ENCODE measurements at regions not wholly inside any gene's neighbourhood (a gene's known extent, or its start where the extent isn't known, plus 50 kb on each side); places are given as distances from the start of the nearest gene placed in this dataset.

- TF ChIP-seq CTCF (IDR thresholded peaks at IDR 0.05 in 2 of 3, conservative IDR thresholded peaks at IDR 0.05 in 1 of 3; ENCODE audit: borderline replicate concordance in 1 of 3, insufficient read depth in 1 of 3, low read depth in 2 of 3, low read length in 2 of 3) (no peak), ZNF274 (IDR thresholded peaks at IDR 0.05; ENCODE audit: low read depth, low read length) (no peak)
These were observed 117.0 kb downstream of the PCDH7 start (continued) for GRCh38 chr4:30837131-30837539.

- no peaks in the 10 kb centered on the region for H3K36me3 ChIP-seq (ENCODE audit: control insufficient read depth in 1 of 2, insufficient read depth in 2 of 2, low read length in 2 of 2)
- no peak overlapping the region for H3K4me3 ChIP-seq (replicated peaks in 1 of 2; ENCODE audit: low read depth in 1 of 2, low read length in 2 of 2)
- no peak for ATAC-seq
- H4K20me1 ChIP-seq (ENCODE audit: insufficient read depth): no peaks in the 10 kb centered on the region
- H2AFZ ChIP-seq (ENCODE audit: low read depth, low read length, poor library complexity, severe bottlenecking): no peak overlapping the region
- H3K9ac ChIP-seq (ENCODE audit: low read length): peak overlapping the region; percentile 63
- H3K9me3 ChIP-seq (ENCODE audit: control insufficient read depth in 1 of 2, insufficient read depth in 1 of 2, low read depth in 1 of 2, low read length in 2 of 2): no peaks in the 10 kb centered on the region
- TF ChIP-seq YY1 (IDR thresholded peaks at IDR 0.05; ENCODE audit: extremely low read depth, insufficient replicate concordance, low read depth, low read length): no peak
- no peak for TF ChIP-seq ZBTB33 (IDR thresholded peaks at IDR 0.05; ENCODE audit: extremely low read depth, insufficient replicate concordance, low read length)
- TF ChIP-seq ZFX (IDR thresholded peaks at IDR 0.05): no peak
- no peak for TF ChIP-seq EZH2 (IDR thresholded peaks at IDR 0.05)
- TF ChIP-seq POLR2A (IDR thresholded peaks at IDR 0.05; ENCODE audit: borderline replicate concordance, extremely low read depth, insufficient read depth, insufficient read length): no peak
- no peak for DNase-seq (ENCODE audit: low read depth, low spot score)
- ChIA-PET CTCF (no interaction called here), RAD21 (ENCODE audit: low non-redundant PET in 1 of 2, low total read pairs in 2 of 2, uncharacterized antibody in 2 of 2, unreplicated experiment in 2 of 2) (no interaction called here), POLR2A (interaction anchor here (2.3 to 3.3 kb wide), 2 partner anchors 69 to 77 kb away, joined by 5 to 28 read pairs; no protein-coding TSS in a partner anchor)
- H3K79me2 ChIP-seq (ENCODE audit: insufficient read depth, low read length): peaks cover 98% of the 10 kb centered on the region
- H3K27ac ChIP-seq (ENCODE audit: low read depth, low read length): peak overlapping the region; percentile 100
- peaks cover 77 to 99% of the 10 kb centered on the region in 2 experiments for H3K4me1 ChIP-seq (ENCODE audit: control insufficient read depth in 1 of 2, insufficient read depth in 2 of 2, low read length in 2 of 2)
- H3K9me2 ChIP-seq (ENCODE audit: insufficient read depth): no peaks in the 10 kb centered on the region
- peak overlapping the region; percentile 41; the same call in 1 of the 2 replicates for H3K4me2 ChIP-seq (ENCODE audit: low read length)
- no TSS peak for BruUV-seq (replicated peaks)
- no peaks in the 10 kb centered on the region for H3K27me3 ChIP-seq (ENCODE audit: insufficient read depth, low read length)
- intact Hi-C loops (cut with micrococcal nuclease): loop anchor here (5.0 kb wide), 1 partner anchor 121 kb away; no protein-coding TSS in a partner anchor
These were observed 117.7 kb downstream of the PCDH7 start for GRCh38 chr4:30837861-30838260.

Measured in HCT116 (cell line).